ENCODE measurements at regions not wholly inside any gene's neighbourhood (a gene's known extent, or its start where the extent isn't known, plus 50 kb on each side); places are given as distances from the start of the nearest gene placed in this dataset.

- no peak for DNase-seq (ENCODE audit: low spot score)
Measured at GRCh38 chr3:127483902-127484591, 106.5 kb downstream of the TPRA1 start.

DNA sequence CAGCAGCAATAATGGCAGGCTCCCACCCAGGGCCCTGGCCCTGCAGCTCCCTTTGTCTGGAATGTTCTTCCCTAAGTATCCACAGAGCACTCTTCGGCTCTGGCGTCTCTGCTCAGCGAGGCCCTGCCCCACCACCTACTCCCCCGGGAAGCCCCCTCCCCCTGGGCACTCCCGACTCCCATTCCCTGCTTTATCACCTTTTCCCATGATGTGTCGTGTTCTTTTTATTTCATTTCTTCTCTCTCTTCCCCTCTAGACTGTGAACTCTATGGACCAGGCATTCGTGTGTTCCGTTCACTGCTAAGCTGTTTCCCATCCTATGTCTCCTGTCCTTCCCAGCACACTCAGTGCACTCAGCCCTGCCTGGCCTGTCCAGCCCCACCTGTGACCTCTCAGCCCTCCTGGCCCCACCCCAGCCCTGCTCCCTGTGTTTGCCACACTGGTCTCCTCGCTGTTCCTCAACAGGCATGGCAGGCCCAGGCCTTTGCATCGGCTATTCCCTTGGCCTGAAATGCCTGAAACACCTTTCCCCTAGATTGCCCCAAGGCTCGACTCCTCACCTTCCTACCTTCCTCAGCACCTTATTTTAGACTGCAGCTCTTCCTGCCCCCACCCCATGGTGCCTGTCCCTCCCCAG is 107.4 kb downstream of the TPRA1 start:
- DNase-seq (ENCODE audit: low spot score): no peak

- no peak for DNase-seq (ENCODE audit: low spot score)
Measured at GRCh38 chr3:127482216-127483004, 108.1 kb downstream of the TPRA1 start.

GRCh38 chr3:127480196-127480954 is 110.2 kb downstream of the TPRA1 start:
- DNase-seq (ENCODE audit: low spot score): no peak

GRCh38 chr3:127479449-127479848 is 111.1 kb downstream of the TPRA1 start:
- no peak for DNase-seq (ENCODE audit: low spot score)

DNA sequence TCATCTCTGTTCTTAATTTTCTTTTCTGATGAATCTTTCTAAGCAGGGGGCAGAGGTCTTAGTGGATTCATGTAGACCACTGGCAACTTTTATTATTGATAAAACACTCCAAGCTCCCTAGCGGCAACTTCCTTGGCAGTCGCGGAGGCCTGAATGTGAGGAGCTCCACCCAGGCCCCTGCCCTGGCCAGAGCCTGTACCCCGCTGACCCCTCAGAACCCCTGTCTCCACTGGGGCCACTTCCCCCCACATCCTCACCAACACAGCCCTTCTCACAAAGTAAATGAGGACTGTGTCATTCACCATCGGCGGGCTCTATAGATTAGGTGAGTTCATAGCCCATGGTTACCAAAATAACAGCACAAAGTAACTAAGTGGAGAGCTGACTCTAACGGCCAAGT is 111.6 kb downstream of the TPRA1 start:
- DNase-seq (ENCODE audit: low spot score): no peak

GRCh38 chr3:127477396-127477795 is 113.1 kb downstream of the TPRA1 start:
- DNase-seq (ENCODE audit: low spot score): no peak

GRCh38 chr3:127476936-127477335 is 113.6 kb downstream of the TPRA1 start:
- no peak for DNase-seq (ENCODE audit: low spot score)

GRCh38 chr3:127475975-127476705 is 114.4 kb downstream of the TPRA1 start:
- no peak for DNase-seq (ENCODE audit: low spot score)

GRCh38 chr3:127475391-127475790 is 115.1 kb downstream of the TPRA1 start:
- no peak for DNase-seq (ENCODE audit: low spot score)

DNA sequence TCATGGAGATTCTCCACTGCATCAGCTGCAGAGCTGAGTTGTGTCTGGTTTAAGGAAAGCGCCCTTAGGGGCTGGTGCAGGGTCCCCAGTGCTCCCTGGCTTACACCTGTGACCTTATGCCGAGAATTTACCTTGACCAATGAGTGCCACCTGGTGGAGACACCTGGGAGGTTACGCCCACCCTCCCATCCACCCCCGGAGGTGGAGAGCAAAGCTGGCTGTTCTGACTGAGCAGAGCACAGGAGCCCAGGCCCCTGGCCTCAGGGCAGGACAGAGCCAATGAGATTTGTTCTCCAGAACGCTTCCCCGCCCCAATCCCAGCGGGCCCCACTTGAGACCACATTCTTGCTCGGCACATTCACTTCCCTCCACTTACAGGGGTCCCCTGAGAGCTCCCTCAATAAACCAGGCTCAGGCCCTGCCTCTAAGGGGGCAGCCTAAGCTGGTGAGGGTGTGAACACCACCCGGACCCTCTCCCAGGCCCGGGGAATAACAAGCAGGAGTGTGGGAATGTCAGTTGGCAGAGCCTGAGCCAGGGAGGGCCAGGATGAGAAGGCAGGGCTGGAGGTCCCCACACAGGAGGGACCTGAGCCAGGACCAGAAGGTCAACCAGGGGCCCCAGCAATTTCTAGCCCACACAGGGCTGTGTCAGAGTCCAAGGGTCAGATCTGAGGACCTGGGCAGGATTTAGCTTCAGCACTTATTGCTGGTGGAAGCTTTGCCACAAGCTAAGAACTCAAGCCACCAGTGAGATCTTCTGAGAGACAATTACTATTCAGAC is 117.1 kb downstream of the TPRA1 start:
- DNase-seq (ENCODE audit: low spot score): peak; percentile 33

DNA sequence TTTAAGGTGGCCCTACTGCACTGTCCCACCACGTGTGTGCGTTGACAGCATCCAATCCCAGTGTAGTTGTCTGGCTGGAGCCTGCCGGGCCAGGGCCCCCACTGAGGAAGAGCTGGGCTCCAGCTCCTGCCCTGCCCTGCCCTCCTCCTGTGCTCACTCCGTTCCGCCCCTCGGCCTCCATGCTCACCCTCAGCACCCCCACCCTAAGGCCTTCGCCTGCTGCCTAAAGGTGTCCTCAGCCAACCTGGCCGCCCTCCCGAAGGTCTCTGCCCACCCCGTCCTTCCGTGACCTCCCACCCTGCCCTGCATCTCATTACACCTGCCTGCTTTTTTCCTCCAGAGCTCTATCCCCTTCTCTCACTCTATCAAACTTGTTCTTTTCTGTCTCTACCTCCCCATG is 118.0 kb downstream of the TPRA1 start:
- DNase-seq (ENCODE audit: low spot score): no peak

GRCh38 chr3:127471142-127471541 is 119.4 kb downstream of the TPRA1 start:
- no peak for DNase-seq (ENCODE audit: low spot score)

DNA sequence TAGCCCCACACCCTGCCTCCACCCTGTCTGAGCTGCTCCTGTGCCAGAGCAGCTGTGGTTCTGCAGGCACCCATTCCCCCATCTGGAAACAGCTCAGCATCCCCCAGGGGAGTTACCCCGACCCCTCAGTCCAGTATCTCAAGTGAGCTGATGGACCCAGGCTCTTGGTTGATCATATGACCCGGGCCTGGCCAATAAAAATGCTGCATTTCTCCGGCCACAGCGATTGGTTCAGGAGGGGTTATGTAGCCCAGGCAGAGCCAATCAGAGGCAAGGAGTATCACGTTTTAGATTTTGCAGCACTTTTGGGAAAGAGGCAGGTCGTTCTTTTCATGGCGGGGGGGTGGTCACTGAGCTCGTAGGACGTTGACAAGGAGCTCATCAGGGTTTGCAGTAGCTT is 120.8 kb downstream of the TPRA1 start:
- no peak for DNase-seq (ENCODE audit: low spot score)

DNA sequence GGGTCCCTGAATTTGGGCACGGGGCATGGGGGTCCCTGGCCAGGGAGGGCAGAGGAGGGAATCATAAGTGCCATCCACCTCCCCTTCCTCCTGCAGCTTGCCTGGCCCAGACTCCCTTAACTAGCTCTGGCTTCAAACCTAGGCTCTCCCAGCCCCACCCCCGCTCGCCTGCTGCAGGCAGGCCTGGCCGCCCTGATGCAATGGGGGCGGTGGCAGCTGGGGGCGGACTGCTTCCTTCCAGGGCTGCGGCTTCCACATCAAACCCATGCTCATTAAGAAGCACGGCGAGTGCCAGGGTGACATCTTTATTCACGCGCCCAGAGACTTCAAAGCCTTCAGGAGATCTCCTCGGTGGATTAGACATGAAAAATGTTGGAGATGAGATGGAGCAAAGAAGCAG is 123.1 kb downstream of the TPRA1 start:
- DNase-seq (ENCODE audit: low spot score): no peak

DNA sequence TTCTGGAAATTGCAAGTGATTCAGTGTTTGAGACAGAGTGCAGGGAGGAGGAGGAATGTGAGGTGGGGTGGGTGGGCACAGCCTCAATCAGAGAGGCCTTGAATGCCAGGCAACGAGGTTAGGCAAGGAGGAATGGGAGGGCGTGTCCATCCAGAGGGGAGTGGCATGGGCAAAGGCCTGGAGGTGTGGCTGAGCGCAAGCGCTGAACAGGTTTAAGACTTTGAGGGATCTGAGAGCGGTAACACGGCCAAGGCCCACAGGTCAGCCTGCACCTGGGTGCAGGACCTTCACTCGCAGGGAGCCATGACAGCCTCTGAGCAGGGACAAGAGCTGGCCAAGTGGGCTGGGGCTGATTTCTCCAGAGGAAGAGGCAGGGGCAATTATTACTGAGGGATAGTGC is 125.9 kb downstream of the TPRA1 start:
- no peak for DNase-seq (ENCODE audit: low spot score)

DNA sequence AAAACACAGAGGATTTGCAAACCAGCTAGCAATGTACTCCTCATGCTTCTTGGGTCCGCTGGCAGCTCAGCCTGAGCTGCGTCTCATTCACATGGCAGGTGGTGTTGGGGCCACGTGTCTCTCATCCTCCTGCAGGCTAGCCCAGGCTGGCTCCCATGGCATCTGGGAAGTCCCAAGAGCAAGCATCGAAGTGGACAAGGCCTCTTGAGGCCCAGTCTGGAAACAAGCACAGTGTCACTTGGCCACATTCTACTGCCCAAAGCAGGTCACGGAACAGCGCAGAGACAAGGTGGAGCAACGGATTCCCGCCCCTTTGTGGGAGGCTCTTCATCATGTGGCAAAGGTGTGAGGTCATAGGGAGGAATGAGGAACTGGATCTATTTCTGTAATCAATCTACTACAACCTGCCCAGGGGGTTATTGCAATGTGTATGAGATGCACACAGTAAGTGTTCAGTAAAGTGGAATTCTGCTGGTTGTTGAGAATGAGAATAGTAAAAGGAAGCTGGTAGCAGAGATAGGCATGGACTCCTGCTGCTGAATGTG is 128.3 kb downstream of the TPRA1 start:
- DNase-seq (ENCODE audit: low spot score): no peak

GRCh38 chr3:127461286-127461910 is 129.1 kb downstream of the TPRA1 start:
- no peak for DNase-seq (ENCODE audit: low spot score)

GRCh38 chr3:127459891-127460290 is 130.6 kb downstream of the TPRA1 start:
- no peak for DNase-seq (ENCODE audit: low spot score)

Data from NAMALWA (cell line).